GM12892 (cell line): ENCODE measurements at regions not wholly inside any gene's neighbourhood (a gene's known extent, or its start where the extent isn't known, plus 50 kb on each side); places are given as distances from the start of the nearest gene placed in this dataset.
"Not testable (repeated sequence)": the region's sequence is repeated elsewhere in the genome, so short reads cannot be mapped to it uniquely, and the experiment has no call there.

Source experiments
- DNase-seq: peaks from one replicate; pipeline ENCODE4 v3.0.0; 2011; ENCODE audit not compliant: insufficient read length
- FAIRE-seq: peaks from 2 replicates; lab custom pipeline; 2011; peaks lifted over from hg19 to GRCh38; lab: Jason Lieb, UNC
- POLR2A ChIP-seq: IDR thresholded peaks from 2 replicates; pipeline ENCODE4 v1.6.1; 2011; ENCODE audit warnings: low read depth, low read length, control low read depth
- POLR2AphosphoS5 ChIP-seq: IDR thresholded peaks from 2 replicates; pipeline ENCODE4 v1.6.1; 2011; ENCODE audit warnings: low read depth, low read length, control low read depth
- TAF1 ChIP-seq: IDR thresholded peaks from 2 replicates; pipeline ENCODE4 v1.6.1; 2011; ENCODE audit warnings: low read depth, mild to moderate bottlenecking, control low read depth, low read length, borderline replicate concordance

DNA sequence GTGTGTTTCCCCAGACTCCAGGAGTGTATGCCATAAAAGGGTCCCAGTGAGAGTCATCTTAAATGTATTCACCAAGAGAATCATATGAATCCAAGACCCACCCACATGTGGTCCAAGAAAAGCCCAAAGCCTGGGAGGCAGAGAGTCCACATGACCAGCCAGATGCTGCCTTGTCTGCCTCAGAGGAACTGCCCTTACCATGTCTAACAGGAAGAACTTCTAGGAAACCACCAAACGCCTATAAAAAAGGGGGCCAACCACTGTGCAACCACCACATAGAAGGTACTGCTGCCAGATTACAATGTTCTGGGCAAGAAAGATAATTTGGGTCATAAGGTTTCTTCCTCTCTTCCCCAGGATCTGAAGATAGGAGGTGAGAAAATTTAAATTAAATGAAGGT is 129.8 kb upstream of the SLC24A2 start:
- DNase-seq (no peak), FAIRE-seq (no peak)
- TF ChIP-seq POLR2A = no peak
- TF ChIP-seq POLR2AphosphoS5 = no peak
- no peak for TF ChIP-seq TAF1

DNA sequence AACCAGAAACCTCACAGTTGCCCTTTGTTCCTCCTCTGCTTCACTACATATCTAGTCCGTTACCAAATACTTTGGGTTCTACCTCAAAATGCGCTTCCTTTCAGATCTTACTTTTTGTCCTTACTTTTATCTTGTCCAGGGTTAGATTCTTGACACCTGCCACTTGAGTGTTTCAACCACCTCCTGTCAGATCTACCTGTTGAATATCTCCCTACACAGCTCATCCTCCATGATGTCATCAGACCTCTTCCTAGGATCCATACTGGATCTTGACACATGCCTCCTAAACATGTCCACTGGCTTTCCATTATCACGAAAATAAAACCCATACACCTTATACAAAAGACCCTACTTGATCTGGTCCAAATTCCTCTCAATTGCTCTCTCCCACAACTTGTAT is 125.2 kb upstream of the SLC24A2 start:
- TF ChIP-seq POLR2AphosphoS5 (no peak), POLR2A (no peak), TAF1 (no peak)
- DNase-seq (no peak), FAIRE-seq (no peak)

DNA sequence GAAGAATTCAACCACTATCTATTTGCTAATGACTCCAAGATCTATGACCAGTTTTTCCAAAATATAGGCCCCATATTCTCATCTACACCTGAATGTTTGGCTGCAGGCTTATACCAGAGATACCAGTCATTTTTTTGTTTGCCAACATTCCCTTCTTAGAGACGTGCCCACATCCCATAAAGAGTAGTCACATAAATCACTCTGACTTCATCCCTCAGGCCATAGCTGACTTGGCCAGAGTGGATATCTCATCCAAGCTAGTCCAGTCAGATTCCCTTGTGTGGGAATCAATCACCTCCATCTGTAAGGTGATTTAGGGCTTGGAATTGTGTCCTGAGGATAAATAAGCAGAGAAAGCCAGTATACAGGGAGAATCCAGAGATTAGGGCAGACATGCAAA is 124.3 kb upstream of the SLC24A2 start:
- FAIRE-seq (no peak), DNase-seq (no peak)
- TF ChIP-seq TAF1 = no peak
- no peak for TF ChIP-seq POLR2AphosphoS5
- no peak for TF ChIP-seq POLR2A

DNA sequence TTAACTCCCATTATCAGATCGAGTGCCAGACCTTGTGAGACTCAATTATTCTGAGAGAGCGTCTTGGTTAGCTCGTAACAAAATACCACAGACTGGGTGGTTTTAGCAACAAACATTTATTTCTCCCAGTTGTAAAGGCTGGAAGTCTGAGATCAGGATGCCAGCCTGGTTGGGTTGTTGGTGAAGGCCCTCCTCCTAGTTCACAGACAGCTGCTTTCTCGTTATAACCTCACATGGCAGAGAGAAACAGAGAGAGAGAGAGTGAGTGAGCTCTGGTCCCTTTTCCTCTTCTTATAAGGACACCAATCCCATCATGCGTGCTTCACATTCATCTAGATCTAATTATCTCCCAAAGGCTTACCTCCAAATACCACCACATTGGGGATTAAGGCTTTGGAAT is 114.2 kb upstream of the SLC24A2 start:
- DNase-seq = no peak

DNA sequence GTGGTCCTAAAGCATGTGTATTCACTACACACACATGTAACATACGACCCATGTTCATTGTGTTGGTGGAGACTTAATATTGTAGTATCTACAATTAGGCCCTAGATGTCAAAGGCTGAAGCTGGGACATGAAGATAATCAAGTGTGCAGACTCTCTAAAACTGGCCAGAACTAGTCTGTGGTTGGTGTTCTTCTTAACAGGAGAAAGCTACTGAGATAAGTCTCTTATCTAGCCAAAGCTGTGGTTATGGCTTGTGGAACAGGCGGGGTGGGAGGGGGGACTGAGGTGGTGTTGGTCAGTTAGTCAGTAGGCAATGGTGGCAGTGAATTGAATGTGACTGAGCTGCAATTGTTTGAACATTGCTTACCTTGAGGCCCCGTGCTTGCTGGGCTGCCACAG is 112.7 kb upstream of the SLC24A2 start:
- TF ChIP-seq POLR2A = no peak
- no peak for TF ChIP-seq POLR2AphosphoS5
- no peak for TF ChIP-seq TAF1
- FAIRE-seq = no peak
- DNase-seq = no peak

More for the DNA sequence above, 114.2 kb upstream of the SLC24A2 start:
- TF ChIP-seq POLR2AphosphoS5 (no peak), POLR2A (no peak), TAF1 (no peak)
- FAIRE-seq = no peak

DNA sequence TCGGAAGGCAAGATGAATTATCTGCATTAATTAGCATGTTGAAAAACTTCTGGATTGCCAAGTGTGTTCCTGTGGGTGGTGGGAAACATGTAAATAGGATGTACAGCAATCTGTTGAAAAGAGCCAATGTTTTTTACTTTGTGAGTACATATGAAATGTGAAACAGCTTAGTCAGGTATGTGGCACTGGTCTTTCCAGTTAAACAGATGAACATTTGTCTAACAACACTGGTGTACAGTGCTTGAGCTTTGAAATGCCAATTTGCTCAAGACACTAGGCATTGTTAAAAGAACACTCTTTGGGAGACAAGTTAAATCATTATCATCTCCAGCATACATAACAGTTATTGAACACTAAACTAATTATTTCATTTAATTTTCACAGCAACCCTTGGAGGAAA is 107.3 kb upstream of the SLC24A2 start:
- no peak for DNase-seq
- TF ChIP-seq POLR2AphosphoS5 (no peak), POLR2A (no peak), TAF1 (no peak)
- no peak for FAIRE-seq

DNA sequence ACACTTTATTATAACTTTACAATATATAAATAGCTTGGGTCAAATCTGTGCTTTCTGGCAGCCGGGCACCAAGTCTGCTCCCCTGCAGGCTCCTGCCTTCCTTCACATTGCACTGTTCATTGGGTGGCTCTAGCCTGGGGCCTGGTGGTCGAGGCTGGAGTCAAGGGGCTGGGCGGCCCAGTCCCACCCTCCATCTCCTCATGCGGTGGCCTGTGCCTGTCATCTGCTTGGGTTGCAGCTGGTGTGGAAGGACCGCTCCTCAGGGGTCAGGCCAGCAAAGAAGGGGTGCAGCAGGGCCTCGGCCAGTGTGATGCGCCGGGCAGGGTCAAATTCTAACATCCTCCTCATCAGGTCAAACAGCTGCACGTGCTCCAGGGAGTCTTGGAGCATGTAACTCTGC is 106.7 kb upstream of the SLC24A2 start:
- not testable (repeated sequence) for DNase-seq
- FAIRE-seq = peak; percentile 67

DNA sequence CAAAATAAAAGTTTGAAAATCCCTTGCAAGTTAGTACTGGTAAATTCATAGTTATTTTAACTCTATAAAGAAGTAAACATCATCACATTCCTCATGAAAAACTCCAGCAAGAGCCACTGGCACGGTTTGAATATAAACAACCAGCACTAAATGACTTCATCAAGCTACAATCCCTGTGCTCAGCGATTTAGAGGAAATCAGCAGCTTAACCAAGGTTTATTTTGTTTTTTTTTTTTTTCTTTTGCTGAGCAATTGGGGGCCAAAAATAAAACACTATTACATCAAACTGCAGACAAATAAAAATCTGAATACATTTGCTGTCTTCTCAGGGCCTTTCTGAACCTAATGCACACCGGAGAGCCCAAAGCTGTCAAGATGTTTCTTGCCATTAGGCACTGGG is 106.2 kb upstream of the SLC24A2 start:
- FAIRE-seq (no peak), DNase-seq (no peak)
- no peak for TF ChIP-seq POLR2AphosphoS5
- TF ChIP-seq POLR2A = no peak
- no peak for TF ChIP-seq TAF1

DNA sequence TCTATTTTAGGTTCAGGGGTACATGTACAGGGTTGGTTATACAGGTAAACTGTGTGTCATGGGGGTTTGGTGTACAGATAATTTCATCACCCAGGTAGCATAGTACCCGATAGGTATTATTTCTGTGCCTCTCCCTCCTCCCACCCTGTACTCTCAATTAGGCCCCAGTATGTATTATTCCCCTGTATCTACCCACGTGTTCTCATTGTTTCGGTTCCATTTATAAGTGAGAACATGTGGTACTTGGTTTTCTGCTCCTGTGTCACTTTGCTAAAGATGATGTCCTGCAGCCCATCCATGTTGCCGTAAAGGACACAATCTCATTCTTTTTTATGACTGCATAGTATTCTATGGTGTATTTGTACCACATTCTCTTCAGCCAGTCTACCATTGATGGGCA is 96.8 kb upstream of the SLC24A2 start:
- TF ChIP-seq TAF1 (no peak), POLR2A (no peak), POLR2AphosphoS5 (no peak)
- FAIRE-seq (no peak), DNase-seq (no peak)

DNA sequence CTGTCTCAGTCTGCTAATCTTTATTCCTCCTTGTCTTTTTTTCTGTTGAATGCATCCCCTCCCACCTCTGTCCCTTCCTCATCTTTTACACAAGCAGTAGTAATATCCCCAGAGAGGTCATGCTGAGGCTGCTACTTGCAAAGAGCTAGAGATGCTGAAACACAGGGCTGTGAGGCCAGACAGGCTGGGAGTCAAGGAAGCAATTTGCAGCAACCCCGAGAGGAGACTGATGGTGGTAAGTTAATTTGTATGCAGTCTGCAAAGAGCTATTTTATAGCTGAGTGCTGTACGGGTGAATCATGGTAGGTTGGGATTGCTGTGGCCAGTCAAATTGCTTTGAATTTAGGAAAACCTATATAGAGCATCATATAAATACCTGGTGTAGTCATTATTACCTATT is 90.2 kb upstream of the SLC24A2 start:
- DNase-seq = no peak
- TF ChIP-seq POLR2AphosphoS5 = no peak
- TF ChIP-seq POLR2A = no peak
- no peak for TF ChIP-seq TAF1
- FAIRE-seq = no peak

DNA sequence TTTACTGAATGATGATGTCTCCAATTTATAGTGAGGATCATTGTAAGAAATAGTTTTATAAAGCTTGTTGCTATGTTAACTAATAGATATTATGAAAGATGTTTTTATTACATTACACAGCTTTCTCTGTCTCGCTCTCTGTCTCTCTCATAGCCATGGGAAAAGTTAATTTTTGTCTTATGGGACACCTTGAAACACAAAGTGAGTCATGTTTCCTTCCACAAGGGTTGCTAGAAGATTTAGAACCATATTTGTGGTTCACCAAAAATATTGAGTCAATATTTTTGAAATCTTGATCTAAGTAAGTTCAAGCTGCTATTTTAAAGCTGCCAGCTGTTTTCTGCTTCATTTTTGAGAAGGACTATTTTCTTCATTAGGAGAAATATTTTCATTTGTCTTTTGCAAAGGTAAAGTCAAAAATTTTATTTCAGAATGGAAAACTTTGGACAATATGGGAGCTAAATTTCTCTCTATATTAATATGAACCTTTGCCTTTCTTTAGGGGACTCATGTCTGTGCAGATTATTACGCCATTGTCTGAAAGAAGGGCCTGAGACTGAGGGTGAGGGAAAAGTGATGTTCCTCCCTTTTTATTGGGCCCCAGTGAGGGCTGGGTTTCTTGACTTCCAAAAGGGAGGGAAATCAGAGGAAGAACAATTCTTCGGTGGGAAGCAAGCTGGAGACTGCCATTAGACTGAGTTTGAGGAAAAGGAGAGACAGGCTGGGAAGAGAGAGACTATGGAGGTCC is 87.9 kb upstream of the SLC24A2 start:
- DNase-seq = no peak
- TF ChIP-seq POLR2AphosphoS5 (no peak), TAF1 (no peak), POLR2A (no peak)
- no peak for FAIRE-seq

DNA sequence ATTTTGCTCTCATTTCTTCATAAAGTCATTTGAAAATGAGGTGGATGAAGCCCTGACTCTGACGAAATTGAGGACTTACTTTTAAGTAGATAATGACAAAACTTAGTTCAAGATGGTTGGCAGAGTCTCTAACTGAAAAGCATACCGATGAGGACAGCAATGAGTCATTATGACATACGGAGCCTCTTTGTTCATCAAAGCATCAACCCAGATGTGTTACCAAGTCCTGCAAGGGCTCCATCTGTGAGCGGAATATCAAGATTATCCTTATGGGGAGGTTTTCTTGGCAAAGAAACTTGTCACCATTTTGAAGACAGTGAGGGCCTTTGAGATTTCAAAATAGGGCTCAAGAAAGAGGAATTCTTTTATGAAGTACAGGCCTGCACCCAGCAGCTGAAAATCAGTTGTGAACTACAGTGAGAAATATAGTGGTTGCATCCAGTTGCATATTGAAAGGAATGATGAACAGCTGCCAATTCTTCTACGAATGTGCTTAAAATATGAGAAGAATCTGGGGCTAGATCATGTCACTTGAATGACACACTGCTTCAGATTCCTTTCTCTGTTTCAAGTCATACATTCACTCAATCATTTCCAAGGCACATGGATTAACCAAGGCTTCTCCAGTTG is 86.6 kb upstream of the SLC24A2 start:
- no peak for FAIRE-seq
- no peak for DNase-seq

DNA sequence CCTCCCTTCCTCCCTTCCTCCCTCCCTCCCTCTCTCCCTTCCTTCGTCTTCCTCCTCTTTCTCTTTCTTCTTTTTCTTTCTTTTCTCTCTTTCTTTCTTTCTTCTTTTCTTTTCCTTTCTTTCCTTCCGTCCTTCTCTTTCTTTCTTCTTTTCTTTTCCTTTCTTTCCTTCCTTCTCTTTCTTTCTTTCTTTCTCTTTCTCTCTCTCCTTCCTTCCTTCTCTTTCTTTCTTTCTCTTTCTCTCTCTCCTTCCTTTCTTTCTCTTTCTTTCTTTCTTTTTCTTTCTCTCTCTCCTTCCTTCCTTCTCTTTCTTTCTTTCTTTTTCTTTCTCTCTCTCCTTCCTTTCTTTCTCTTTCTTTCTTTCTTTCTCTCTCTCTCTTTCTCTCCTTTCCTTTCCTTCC is 84.4 kb upstream of the SLC24A2 start:
- not testable (repeated sequence) for DNase-seq, FAIRE-seq

More for the DNA sequence above, 86.6 kb upstream of the SLC24A2 start:
- TF ChIP-seq POLR2AphosphoS5 (no peak), TAF1 (no peak), POLR2A (no peak)
